HG02571 (cell line): ENCODE measurements at regions not wholly inside any gene's neighbourhood (a gene's known extent, or its start where the extent isn't known, plus 50 kb on each side); places are given as distances from the start of the nearest gene placed in this dataset.
"Not testable (repeated sequence)": the region's sequence is repeated elsewhere in the genome, so short reads cannot be mapped to it uniquely, and the experiment has no call there.

Experiments used
- ATAC-seq: cut with Tn5 transposase; IDR thresholded peaks from one replicate; pipeline ENCODE4 v1.9.1; 2021; ENCODE audit warnings: mild to moderate bottlenecking, moderate library complexity; ENCODE audit not compliant: unreplicated experiment

DNA sequence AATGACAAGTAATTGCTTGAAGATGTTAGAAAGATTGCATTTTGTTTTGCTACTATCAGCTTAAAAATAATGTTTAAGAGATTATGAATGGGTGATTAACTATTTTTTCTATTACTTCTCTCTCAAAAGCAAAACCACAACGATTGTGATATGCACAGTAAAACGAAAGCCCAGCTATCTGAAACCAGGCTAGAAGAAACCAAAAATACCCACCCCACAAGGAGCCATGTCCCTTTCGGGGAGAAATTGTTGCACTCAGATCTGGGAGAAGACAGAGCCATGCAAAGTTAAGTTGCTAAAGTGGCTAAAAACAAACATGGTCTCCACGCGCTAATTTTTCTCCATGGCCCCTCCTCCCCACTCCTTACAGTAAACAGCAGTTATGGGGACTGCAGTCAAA, 173.6 kb downstream of the RPS24 start:
- no peak for ATAC-seq

DNA sequence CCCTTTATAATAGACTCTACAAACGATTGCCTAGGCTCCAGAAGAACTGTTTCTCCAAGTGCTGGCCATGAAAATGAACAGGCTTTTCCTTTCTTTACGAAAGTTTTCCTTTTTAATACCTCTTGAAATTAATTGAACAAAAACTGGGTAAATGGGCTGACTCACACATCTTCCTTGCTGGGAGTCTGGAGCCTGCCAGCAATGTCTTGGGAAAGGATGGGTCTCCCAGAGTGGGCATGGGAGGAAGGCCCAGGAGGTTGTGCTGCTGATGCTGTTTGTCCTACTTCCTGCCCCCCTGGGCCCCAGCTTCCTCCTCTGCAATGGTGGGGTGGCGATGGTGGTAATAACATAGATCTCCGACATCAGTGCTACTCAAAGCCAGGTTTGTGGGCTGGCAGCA, 174.1 kb downstream of the RPS24 start:
- ATAC-seq: no peak

DNA sequence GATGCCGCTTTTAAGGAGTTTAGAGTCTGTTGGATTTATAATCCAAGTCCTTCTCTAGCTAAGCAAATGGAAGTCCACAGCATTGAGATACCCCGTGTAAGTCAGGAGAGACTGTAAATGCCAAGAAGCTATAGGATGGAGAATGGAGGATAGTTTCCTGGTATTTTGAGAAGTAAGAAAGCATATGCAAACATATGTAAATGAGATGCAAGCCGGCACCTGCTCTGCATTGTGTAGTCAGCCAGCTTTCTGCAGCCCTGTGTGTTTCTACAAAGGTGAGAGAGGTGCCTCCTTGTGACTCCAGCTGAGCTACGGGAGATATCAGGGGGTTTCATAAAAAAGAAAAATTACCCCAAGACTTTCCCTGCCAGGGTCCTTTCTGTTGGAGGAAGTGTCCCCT, 176.3 kb downstream of the RPS24 start:
- no peak for ATAC-seq

DNA sequence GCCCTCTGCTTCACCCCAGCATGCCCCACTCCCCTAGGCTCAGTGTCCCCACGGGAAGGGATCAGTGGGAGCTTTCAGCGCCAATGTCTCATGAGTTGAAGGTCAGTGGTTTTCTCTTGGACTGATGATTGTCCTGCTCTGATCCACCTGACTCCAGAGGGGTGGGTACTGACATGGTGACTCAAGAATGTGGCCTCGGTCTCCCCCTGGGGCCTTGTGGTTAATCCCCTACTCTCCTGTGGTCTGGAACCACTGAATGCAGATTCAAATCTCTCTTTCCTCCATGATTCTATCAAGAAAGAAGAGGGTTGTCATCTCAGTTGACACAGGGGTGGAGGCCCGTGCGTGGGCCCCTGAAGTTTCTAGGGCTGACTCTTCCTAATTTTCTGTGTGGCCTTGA, 176.9 kb downstream of the RPS24 start:
- ATAC-seq: no peak

DNA sequence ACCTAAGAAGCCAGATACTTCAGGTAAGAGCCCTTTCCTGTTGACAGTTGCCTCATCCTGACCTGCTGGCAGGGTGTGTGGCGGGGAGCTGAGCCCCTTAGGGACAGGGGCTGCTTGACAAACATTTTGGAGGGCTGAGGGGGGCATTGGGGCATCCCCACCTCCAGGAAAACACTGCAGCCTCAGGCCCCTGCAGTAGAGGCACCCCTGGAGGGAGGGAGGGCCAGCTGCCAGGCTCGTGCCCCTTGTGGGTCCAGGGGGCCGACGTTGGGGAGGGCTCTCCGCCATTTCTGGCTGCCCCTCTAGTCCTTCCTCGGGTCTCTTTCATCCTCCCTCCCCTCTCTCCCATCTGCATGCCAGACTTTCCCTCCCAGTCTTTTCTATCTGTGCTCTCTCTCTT, 177.3 kb downstream of the RPS24 start:
- ATAC-seq: no peak

DNA sequence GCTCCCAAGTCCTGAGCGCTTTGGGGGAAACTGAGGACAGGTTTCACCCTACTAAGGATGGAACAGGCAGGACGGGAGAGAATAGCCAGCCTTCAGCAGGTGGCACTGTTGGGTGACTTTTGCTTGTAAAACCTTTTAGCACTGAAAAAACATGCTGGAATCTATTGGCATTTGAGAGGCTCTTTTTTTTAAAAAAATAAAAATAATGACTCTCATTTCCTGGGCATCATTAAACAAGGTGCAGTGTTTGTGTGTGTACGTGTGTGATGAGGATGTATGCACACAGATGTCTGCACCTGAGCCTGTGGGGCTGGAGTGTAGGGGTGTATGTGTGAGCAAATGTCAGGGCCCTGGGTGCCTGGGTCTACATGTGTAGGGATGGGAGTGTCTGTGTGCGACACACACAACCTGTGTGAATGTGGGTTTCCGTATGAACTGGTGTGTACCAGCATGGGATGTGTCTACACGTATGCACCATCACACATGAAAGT, 177.9 kb downstream of the RPS24 start:
- ATAC-seq: no peak

- no peak for ATAC-seq
Observed at GRCh38 chr10:78212060-78212785, 178.6 kb downstream of the RPS24 start.

DNA sequence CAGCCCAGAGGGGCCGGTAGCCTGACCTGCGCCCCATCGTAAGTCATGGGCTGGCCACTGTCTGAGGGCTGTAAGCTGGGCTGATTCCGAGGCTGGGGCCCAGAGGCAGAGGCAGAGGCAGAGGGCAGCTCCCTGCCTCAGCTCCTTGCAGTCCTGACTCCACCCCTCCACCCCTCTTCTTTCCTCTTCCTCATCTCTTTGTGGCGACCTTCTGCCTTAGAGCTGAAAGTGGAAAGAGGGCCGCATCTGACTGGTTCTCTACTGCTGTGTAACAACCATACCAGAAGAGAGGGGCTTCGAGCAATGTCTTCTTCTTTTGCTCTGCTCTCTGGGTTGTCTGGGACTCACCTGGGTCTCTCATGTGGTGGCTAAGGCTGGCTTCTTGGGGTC, 179.1 kb downstream of the RPS24 start:
- no peak for ATAC-seq

GRCh38 chr10:78214955-78215354, 181.3 kb downstream of the RPS24 start:
- ATAC-seq: no peak

- no peak for ATAC-seq
Observed at GRCh38 chr10:78215645-78216044, 182.0 kb downstream of the RPS24 start.

GRCh38 chr10:78217336-78217735, 183.7 kb downstream of the RPS24 start:
- ATAC-seq: no peak

GRCh38 chr10:78218798-78219490, 185.3 kb downstream of the RPS24 start:
- ATAC-seq: no peak

DNA sequence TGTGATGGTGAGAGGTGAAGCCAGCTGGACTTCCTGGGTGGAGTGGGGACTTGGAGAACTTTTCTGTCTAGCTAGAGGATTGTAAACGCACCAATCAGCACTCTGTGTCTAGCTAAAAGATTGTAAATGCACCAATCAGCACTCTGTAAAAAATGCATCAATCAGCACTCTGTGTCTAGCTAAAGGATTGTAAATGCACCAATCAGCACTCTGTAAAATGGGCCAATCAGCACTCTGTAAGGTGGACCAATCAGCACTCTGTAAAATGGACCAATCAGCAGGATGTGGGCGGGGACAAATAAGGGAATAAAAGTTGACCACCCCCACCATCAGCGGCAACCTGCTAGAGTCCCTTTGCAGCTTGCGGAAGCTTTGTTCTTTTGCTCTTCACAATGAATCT, 185.9 kb downstream of the RPS24 start:
- ATAC-seq: not testable (repeated sequence)

- ATAC-seq: no peak
Observed at GRCh38 chr10:78220781-78221180, 187.1 kb downstream of the RPS24 start.

DNA sequence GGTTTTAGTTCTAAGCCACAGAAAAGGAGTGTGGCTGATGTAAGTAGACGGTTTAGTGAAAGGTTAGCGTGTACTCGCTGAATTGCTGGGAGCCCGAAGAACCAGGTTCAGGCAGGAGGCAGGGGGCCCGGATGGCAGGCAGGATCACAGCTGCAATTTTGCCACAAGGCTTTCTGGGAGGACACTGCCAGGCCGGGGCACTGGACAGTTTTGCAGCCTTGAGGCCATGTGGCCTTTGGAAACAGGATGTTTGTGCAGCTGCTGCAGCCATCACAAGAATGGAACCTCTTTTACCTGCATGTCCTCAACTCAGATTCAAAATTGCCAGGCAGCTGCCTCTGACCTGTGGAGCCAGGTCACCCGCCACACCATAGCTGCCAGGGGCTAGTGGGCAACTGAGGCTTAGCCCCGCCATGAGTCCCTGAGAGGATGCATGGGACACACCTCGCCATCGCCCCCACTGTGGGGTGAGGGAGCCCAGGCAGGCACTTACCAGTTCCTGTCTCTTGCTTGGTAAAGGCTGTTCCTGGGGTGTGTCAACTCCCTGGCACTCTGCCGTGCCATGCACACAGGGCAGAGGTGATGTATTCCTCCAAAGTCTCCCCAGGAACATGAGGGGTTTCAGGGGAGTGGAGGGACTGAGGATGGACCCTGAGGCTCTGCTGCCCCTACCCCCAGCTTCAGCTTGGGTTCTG, 188.6 kb downstream of the RPS24 start:
- ATAC-seq: no peak

DNA sequence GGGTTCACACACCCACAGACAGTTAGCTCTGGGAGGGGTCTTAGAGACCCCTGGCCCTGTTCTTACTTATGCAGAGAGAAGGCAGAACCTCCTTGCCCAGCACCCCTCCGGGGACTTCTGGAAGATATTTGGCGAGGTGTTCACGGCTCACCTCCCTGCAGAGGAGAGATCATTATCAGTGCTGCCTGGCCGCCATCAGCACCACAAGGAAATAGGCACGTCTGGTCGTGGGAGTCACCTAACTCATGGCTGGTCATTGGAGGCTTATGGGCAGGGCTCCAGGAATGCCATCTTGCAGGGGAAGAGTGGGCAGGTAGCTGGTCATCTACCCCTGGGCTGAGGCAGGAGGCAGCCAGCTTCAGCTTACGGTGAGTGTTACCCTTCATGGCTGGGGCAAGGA, 189.4 kb downstream of the RPS24 start:
- no peak for ATAC-seq

- ATAC-seq: no peak
Observed at GRCh38 chr10:78224602-78225001, 190.9 kb downstream of the RPS24 start.

GRCh38 chr10:78225594-78225993, 191.9 kb downstream of the RPS24 start:
- no peak for ATAC-seq

DNA sequence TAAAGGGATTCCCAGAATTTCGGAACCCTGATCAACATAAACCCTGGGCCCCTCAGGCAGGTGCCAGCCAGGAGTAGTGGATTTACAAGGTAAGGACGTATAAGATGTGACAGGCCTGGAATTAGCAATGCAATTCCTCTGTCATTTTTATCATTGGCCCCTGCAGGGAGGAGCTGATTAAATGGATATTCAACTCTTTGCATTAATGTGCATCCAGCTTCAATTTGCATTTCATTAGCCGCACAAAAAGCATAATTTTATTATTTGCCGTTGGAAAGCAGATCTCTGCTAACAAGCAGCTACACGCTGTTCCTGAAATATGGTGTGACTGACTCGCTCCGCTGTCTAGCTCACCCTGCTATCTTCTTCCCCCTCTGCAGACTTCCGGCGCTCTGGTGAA, 195.8 kb downstream of the RPS24 start:
- no peak for ATAC-seq

DNA sequence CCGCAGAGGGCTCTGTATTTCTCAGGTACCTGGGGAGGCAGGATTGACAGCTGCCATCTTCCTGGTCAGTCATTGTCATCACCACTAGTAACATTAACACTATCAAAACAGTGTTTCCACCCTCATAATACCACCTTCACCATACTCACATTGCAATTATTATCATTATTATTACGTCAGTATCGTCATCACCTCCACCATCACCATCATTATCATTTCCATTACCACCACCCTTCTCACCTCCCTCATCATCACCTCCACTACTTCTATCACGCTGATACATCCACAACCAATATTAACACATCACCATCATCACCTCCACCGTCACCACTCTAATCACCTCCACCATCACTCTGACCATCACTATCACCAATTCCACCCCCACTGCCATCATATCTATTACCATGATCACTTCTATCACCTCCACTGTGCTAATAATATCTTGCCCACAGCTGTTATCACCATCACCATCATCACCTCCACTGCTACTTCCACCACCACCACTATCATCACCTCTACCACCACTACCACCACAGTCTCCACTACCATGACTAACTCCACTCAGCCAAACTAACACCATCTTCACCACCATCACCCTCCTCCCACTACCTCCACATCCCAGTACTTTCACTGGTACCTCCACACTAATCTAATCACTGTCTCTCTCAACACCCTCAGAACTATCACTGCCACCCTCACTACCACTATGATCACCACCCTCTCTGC, 196.4 kb downstream of the RPS24 start:
- ATAC-seq: no peak

- ATAC-seq: no peak
Observed at GRCh38 chr10:78231327-78231726, 197.7 kb downstream of the RPS24 start.
